Left lobe of liver (tissue), 2 donors: ENCODE measurements at regions not wholly inside any gene's neighbourhood (a gene's known extent, or its start where the extent isn't known, plus 50 kb on each side); places are given as distances from the start of the nearest gene placed in this dataset.

ENCODE experiments used
- ATAC-seq: fragments of 200-7000 bp; cut with Tn5 transposase; one replicate; pipeline ENCODE4 v1.9.1; 2020; ENCODE audit warnings: mild to moderate bottlenecking, moderate library complexity
- DNase-seq: peaks from one replicate; pipeline ENCODE4 v3.0.0-alpha.2; 2020; ENCODE audit warnings: low spot score
- donor health status: DM: no; HTN: no; CAD: no; lungs with moderate emphysema.
- donor health status: DM: no; HTN: yes; CAD: no.

GRCh38 chr4:166600264-166600663 lies 634.0 kb downstream of the SPOCK3 start:
- no peak for ATAC-seq
- no peak for DNase-seq

- ATAC-seq (no peak), DNase-seq (no peak)
Measured at GRCh38 chr4:166602068-166602467, 632.2 kb downstream of the SPOCK3 start.

GRCh38 chr4:166622425-166622977 lies 611.8 kb downstream of the SPOCK3 start:
- DNase-seq (no peak), ATAC-seq (no peak)

- no peak for DNase-seq
- no peak for ATAC-seq
Measured at GRCh38 chr4:166625018-166625637, 609.2 kb downstream of the SPOCK3 start.

GRCh38 chr4:166628454-166628853 lies 605.8 kb downstream of the SPOCK3 start:
- no peak for ATAC-seq
- no peak for DNase-seq

GRCh38 chr4:166635367-166635766 lies 598.9 kb downstream of the SPOCK3 start:
- ATAC-seq (no peak), DNase-seq (no peak)

- DNase-seq (no peak), ATAC-seq (no peak)
Measured at GRCh38 chr4:166637816-166638215, 596.5 kb downstream of the SPOCK3 start.

- ATAC-seq (no peak), DNase-seq (no peak)
Measured at GRCh38 chr4:166655231-166655630, 579.1 kb downstream of the SPOCK3 start.

- ATAC-seq (no peak), DNase-seq (no peak)
Measured at GRCh38 chr4:166655705-166656104, 578.6 kb downstream of the SPOCK3 start.

GRCh38 chr4:166657261-166657660 lies 577.0 kb downstream of the SPOCK3 start:
- DNase-seq (no peak), ATAC-seq (no peak)

- ATAC-seq (no peak), DNase-seq (no peak)
Measured at GRCh38 chr4:166658585-166658984, 575.7 kb downstream of the SPOCK3 start.

GRCh38 chr4:166662266-166662843 lies 571.9 kb downstream of the SPOCK3 start:
- no peak for ATAC-seq
- no peak for DNase-seq

GRCh38 chr4:166670341-166670740 lies 564.0 kb downstream of the SPOCK3 start:
- ATAC-seq (no peak), DNase-seq (no peak)

GRCh38 chr4:166673911-166674310 lies 560.4 kb downstream of the SPOCK3 start:
- ATAC-seq: no peak
- DNase-seq: no peak

GRCh38 chr4:166675411-166675810 lies 558.9 kb downstream of the SPOCK3 start:
- ATAC-seq: no peak
- DNase-seq: no peak

- DNase-seq (no peak), ATAC-seq (no peak)
Measured at GRCh38 chr4:166680796-166681195, 553.5 kb downstream of the SPOCK3 start.

GRCh38 chr4:166682200-166682599 lies 552.1 kb downstream of the SPOCK3 start:
- no peak for ATAC-seq
- DNase-seq: no peak
